Hypothalamus (tissue), 51 donors: ENCODE measurements at regions not wholly inside any gene's neighbourhood (a gene's known extent, or its start where the extent isn't known, plus 50 kb on each side); places are given as distances from the start of the nearest gene placed in this dataset.

Experiments used
- DNase-seq, 51 donors: peaks; one replicate each; lab custom pipeline; 2025; lab: John Stamatoyannopoulos, UW

DNA sequence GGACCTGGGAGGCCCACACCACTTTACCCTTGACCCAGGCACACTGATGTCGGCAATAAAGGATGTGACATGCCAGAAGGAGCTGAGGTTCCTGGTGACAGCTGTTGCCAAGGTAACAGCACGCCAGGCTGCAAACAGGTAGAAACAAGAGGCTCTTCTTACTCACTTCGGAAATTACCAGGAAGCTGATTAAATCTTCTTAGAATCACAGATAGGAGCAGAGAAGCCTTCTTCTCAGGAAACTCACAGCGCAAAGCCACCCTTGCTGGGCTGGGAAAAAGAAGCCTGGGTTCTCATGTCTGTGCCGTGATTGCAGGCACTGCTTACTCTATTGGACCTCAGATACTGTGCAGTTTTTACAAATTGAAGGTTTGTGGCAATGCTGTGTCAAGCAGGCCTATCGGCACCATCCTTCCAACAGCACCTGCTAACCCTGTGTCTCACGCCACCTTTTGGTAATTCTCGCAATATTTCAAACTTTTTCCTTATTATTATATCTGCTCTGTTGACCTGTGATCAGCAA is 61.0 kb upstream of the TAF1B start:
- DNase-seq, result peak in 4 of 51 donors; percentile 17 to 69 (median 29)

DNA sequence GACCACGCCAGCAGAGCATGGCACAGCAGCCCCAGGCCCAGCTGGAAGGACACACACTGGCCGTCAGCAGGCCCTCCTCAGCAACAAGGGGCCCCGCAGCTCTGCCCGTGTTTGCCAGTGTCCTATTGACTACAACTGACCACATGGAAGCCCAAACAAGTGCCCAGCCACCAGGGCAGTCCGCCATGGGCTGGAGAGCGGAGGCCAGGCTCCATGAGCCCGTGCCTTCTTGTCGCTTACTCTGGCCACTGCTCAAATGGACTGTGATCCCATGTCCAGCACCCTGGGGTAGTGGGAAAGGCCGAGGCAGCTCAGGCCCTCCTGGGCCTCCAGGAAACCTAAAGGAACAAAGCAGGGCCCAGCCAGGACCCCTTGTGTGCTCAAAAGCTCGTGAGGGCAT is 53.9 kb upstream of the TAF1B start:
- DNase-seq, result no peak

DNA sequence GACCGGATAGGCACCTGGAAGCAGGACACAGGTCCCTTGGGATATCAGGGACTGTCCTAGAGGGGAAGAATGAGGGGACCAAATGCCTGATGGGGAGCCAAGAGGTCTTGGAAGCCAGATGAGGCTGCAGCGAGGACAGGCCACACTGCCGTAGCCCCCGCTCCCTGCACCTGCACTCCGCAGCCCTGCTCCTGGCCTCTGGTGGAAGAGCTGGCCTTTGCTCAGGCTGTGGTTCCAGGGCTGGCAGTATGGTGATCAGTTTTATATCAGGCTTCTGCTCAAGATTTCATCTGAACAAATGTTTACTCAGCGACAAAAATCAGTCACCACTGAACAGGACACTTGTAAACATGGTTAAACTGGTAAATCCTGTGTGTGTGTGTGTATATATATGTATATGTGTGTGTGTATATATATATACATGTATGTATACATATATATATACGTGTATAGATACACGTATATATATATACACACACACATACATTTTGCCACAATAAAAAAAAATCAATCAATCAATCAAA is 52.5 kb upstream of the TAF1B start:
- DNase-seq, result no peak

DNA sequence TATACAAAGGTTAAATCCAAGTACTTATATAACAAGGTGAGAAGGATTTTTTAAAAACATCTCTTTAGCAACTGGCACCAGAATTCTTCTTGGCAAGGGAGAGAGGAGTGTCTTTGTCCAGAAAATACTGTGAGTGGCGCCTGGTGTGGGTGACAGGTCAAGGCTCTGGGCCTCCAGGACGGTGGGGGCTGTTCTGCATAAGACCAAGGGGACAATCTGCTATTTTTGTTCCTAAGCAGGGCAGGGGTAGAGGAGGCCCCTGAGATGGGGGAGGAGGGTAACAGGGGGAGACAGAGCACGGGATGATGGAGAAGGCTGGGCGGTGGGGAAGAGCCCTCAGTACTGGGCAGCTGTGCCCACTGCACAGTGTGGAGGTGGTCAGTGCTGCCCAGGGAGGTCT is 51.6 kb upstream of the TAF1B start:
- no peak for DNase-seq

DNA sequence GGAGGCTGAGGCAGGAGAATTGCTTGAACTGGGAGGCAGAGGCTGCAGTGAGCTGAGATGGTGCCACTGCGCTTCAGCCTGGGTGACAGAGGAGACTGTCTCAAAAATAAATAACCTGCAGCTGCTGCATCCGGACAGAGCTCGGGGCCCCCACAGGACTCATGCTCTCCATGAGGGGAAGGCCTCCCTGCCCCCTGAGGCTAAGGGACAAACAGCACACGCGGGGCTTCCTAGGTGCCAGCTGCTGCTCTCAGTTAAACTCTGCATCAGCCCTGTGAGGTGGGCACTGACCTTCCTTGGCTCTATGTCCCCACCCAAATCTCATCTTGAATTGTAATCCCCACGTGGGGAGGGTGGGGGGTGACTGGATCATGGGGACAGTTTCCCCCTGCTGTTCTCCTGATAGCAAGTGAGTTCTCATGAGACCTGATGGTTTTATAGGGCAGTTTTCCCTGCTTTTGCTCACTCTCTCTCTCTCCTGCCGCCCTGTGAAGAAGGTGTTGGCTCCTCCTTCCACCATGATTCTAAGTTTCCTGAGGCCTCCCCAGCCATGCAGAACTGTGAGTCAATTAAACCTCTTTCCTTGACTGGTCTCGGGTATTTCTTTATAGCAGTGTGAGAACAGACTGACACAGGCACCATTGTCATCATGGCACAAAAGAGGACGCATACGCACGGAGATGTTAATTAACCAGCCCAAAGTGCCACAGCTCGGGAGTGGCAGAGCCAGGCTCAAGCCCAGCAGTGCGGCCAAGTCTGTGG is 49.9 kb upstream of the TAF1B start:
- no peak for DNase-seq
